Hepatocyte (in vitro differentiated cells): ENCODE measurements at regions not wholly inside any gene's neighbourhood (a gene's known extent, or its start where the extent isn't known, plus 50 kb on each side); places are given as distances from the start of the nearest gene placed in this dataset.

Experiments used
- DNase-seq: peaks from one replicate; pipeline ENCODE4 v3.0.0-alpha.2; 2016; ENCODE audit warnings: low spot score
- H2AFZ ChIP-seq: fragments of 200-600 bp; sonication (generic); 2 replicates; pipeline ENCODE4 v1.6.0; 2016; ENCODE audit warnings: antibody characterized with exemption, mild to moderate bottlenecking
- H3K27ac ChIP-seq: fragments of 200-600 bp; sonication (generic); 2 replicates; pipeline ENCODE4 v1.5.1; 2016; ENCODE audit warnings: mild to moderate bottlenecking
- H3K27me3 ChIP-seq: fragments of 200-600 bp; sonication (generic); 2 replicates; pipeline ENCODE4 v1.6.1; 2016
- H3K36me3 ChIP-seq: fragments of 200-600 bp; sonication (generic); replicated peaks from 2 replicates; pipeline ENCODE4 v1.5.1; 2016; ENCODE audit warnings: low read depth; ENCODE audit not compliant: insufficient read depth
- H3K4me1 ChIP-seq: fragments of 200-600 bp; sonication (generic); 2 replicates; pipeline ENCODE4 v1.5.1; 2016; ENCODE audit warnings: mild to moderate bottlenecking, moderate library complexity; ENCODE audit not compliant: insufficient read depth
- H3K4me2 ChIP-seq: fragments of 200-600 bp; sonication (generic); 2 replicates; pipeline ENCODE4 v1.6.0; 2016
- H3K4me3 ChIP-seq: fragments of 200-600 bp; sonication (generic); 2 replicates; pipeline ENCODE4 v1.5.1; 2016; ENCODE audit warnings: mild to moderate bottlenecking
- H3K79me2 ChIP-seq: fragments of 200-600 bp; sonication (generic); 2 replicates; pipeline ENCODE4 v1.6.0; 2017; ENCODE audit warnings: mild to moderate bottlenecking
- H3K9me2 ChIP-seq: fragments of 200-600 bp; sonication (generic); replicated peaks from 2 replicates; pipeline ENCODE4 v1.6.0; 2017; ENCODE audit warnings: mild to moderate bottlenecking; ENCODE audit not compliant: insufficient read depth
- H3K9me3 ChIP-seq: fragments of 200-600 bp; sonication (generic); 2 replicates; pipeline ENCODE4 v1.5.1; 2016; ENCODE audit warnings: low read depth, mild to moderate bottlenecking
- H4K20me1 ChIP-seq: fragments of 200-600 bp; sonication (generic); 2 replicates; pipeline ENCODE4 v1.6.0; 2016; ENCODE audit warnings: mild to moderate bottlenecking; ENCODE audit not compliant: insufficient read depth, poor library complexity, severe bottlenecking
- CTCF ChIP-seq: fragments of 200-600 bp; sonication (generic); IDR thresholded peaks from 2 replicates; pipeline ENCODE4 v1.5.1; 2016; ENCODE audit warnings: antibody characterized with exemption, mild to moderate bottlenecking; ENCODE audit not compliant: poor library complexity
- EZH2 ChIP-seq: fragments of 200-600 bp; sonication (generic); IDR thresholded peaks from 2 replicates; pipeline ENCODE4 v1.6.1; 2016; ENCODE audit warnings: antibody characterized with exemption, mild to moderate bottlenecking, borderline replicate concordance
- EZH2phosphoT487 ChIP-seq: fragments of 200-600 bp; sonication (generic); IDR thresholded peaks from one replicate; pipeline ENCODE4 v1.6.1; 2018; ENCODE audit warnings: antibody characterized with exemption, mild to moderate bottlenecking, low read depth, moderate library complexity; ENCODE audit not compliant: unreplicated experiment, severe bottlenecking
- WGBS: methylation state at CpG from one replicate; pipeline ENCODE4 v1.1.6; 2016; ENCODE audit warnings: low lambda C conversion rate; ENCODE audit errors: missing lambda C conversion rate; 5-methylcytosine and 5-hydroxymethylcytosine counted together

DNA sequence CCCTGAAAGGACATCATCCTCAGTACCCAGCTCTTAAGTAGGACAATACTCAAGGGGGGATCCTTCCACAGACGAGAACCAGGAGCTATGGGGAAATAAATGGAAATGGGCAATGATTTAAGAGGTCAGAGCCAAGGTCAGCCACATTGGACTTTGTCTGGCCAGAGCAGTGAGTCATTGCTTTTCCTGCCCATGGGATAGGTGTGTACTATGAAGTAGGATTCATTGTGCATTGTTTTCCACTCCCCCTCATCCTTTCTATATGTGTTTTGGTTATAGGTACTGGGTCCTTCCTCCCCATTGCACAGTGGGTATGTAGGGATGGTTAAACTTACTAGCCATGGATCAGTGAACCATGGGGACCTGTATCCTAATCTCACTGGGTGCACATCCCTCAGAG lies 328.9 kb upstream of the USP25 start:
- H3K79me2 ChIP-seq: no peaks in the 10 kb centered on the region
- H3K9me2 ChIP-seq: no peaks in the 10 kb centered on the region
- no peaks in the 10 kb centered on the region for H3K36me3 ChIP-seq
- DNase-seq: no peak
- H3K4me2 ChIP-seq: no peak overlapping the region
- no peaks in the 10 kb centered on the region for H3K27me3 ChIP-seq
- H4K20me1 ChIP-seq: no peaks in the 10 kb centered on the region
- H3K4me3 ChIP-seq: no peak overlapping the region
- H2AFZ ChIP-seq: no peak overlapping the region
- no peak overlapping the region for H3K27ac ChIP-seq
- TF ChIP-seq EZH2 (no peak), EZH2phosphoT487 (no peak), CTCF (no peak)
- no peaks in the 10 kb centered on the region for H3K9me3 ChIP-seq
- 78% methylated on average over 1 of the region's 1 CpG for WGBS
- H3K4me1 ChIP-seq: no peaks in the 10 kb centered on the region

DNA sequence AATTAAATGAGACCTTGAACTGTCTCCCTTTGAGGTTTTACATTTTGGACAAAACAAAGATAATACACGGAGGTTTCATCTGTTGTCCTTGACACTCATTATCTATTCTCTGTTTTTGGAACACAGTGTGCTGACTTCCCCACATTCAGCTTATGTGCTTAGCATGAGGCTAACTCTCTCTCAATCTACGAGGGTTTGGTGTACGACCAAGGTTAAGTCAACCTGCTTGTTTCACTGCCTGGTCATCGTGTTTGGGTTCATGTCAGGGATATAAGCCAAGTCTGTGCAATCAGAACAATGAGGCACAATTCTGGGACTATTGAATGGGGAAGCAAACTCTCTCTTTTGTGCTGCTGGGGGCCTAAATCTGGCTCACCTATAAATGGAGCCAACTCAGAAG lies 328.5 kb upstream of the USP25 start:
- no peaks in the 10 kb centered on the region for H3K9me2 ChIP-seq
- no peaks in the 10 kb centered on the region for H3K36me3 ChIP-seq
- no peaks in the 10 kb centered on the region for H3K27me3 ChIP-seq
- no peaks in the 10 kb centered on the region for H3K9me3 ChIP-seq
- H4K20me1 ChIP-seq: no peaks in the 10 kb centered on the region
- 93% methylated on average over 4 of the region's 4 CpGs for WGBS
- H3K79me2 ChIP-seq: no peaks in the 10 kb centered on the region
- H3K27ac ChIP-seq: no peak overlapping the region
- no peaks in the 10 kb centered on the region for H3K4me1 ChIP-seq
- no peak for DNase-seq
- TF ChIP-seq EZH2 (no peak), CTCF (no peak), EZH2phosphoT487 (no peak)
- H2AFZ ChIP-seq: no peak overlapping the region
- no peak overlapping the region for H3K4me2 ChIP-seq
- no peak overlapping the region for H3K4me3 ChIP-seq

GRCh38 chr21:15405214-15405613 lies 324.6 kb upstream of the USP25 start:
- H3K4me1 ChIP-seq: no peaks in the 10 kb centered on the region
- no peak overlapping the region for H3K4me3 ChIP-seq
- TF ChIP-seq CTCF (no peak), EZH2phosphoT487 (no peak), EZH2 (no peak)
- no peak overlapping the region for H3K4me2 ChIP-seq
- H2AFZ ChIP-seq: no peak overlapping the region
- H3K9me3 ChIP-seq: no peaks in the 10 kb centered on the region
- no peaks in the 10 kb centered on the region for H3K79me2 ChIP-seq
- H3K9me2 ChIP-seq: no peaks in the 10 kb centered on the region
- H4K20me1 ChIP-seq: no peaks in the 10 kb centered on the region
- H3K27me3 ChIP-seq: no peaks in the 10 kb centered on the region
- DNase-seq: no peak
- H3K27ac ChIP-seq: no peak overlapping the region
- H3K36me3 ChIP-seq: no peaks in the 10 kb centered on the region

DNA sequence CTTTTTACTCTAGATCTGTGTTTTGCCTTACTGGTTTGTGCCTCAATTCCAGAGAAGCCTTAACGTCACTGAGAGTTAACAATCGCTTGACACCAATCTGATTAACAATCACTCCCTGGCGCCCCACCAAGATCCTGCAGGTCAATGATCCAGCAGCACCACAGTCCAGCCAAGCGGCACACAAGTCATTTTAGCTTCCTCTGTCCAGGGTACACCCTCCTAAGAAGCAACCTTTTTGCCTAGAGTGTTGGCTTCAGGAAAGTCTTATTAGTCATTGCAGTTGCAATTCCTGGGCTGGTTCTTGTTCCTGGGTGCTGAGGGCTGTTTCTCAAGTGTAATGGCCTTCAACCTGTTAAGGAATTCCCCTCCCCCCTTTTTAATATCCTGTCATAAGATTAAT lies 323.0 kb upstream of the USP25 start:
- Histone ChIP-seq H3K4me1 (no peaks in the 10 kb centered on the region), H3K9me3 (no peaks in the 10 kb centered on the region), H3K36me3 (no peaks in the 10 kb centered on the region), H4K20me1 (no peaks in the 10 kb centered on the region), H3K27me3 (no peaks in the 10 kb centered on the region), H3K27ac (no peak overlapping the region), H2AFZ (no peak overlapping the region), H3K9me2 (no peaks in the 10 kb centered on the region), H3K79me2 (no peaks in the 10 kb centered on the region), H3K4me2 (no peak overlapping the region), H3K4me3 (no peak overlapping the region)
- WGBS: 86% methylated on average over 4 of the region's 4 CpGs
- TF ChIP-seq EZH2: no peak
- no peak for TF ChIP-seq CTCF
- TF ChIP-seq EZH2phosphoT487: no peak
- DNase-seq: no peak
